ENCODE measurements at regions not wholly inside any gene's neighbourhood (a gene's known extent, or its start where the extent isn't known, plus 50 kb on each side); places are given as distances from the start of the nearest gene placed in this dataset.

DNA sequence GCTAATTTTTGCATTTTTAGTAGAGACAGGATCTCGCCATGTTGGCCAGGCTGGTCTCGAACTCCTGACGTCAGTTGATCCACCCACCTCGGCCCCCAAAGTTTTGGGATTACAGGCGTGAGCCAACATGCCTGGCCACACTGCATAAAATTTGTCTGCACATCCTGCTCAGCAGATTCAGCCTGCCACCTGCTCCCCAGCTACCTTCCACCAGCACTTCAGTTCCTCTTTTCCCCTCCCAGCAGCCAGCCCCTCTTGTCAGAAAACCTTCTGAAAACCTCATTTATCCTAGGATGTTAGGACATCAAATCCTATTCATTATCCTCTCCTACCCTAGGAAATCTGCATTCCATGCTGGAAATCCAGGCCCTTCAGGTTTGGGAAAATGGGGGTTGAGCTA lies 78.2 kb upstream of the CALM2 start:
- ChIA-PET POLR2A (interaction anchor here (0.7 kb wide), 1 partner anchor 98 kb away, joined by 4 read pairs; no protein-coding TSS in a partner anchor), CTCF (interaction anchor here (0.5 to 0.6 kb wide), 2 partner anchors 113 to 288 kb away, joined by 3 to 4 read pairs; no protein-coding TSS in a partner anchor)
- H3K27me3 ChIP-seq (ENCODE audit: control insufficient read depth, insufficient read depth, low read length), result no peaks in the 10 kb centered on the region
- intact Hi-C loops (cut with micrococcal nuclease; ENCODE audit: unreplicated experiment), result no loop called here
- DNase-seq (ENCODE audit: low read depth, low spot score), result no peak
- H3K4me3 ChIP-seq (ENCODE audit: low read depth in 2 of 2, low read length in 2 of 2), result no peak overlapping the region
- in situ Hi-C loops (cut with HindIII; ENCODE audit: low pct_unique_long_range_greater_than_20kb, low sequenced_read_pairs), result no loop called here
- H3K9me3 ChIP-seq (ENCODE audit: control insufficient read depth, insufficient read depth, low read depth, low read length), result no peaks in the 10 kb centered on the region
- H3K27ac ChIP-seq (ENCODE audit: low read length), result no peak overlapping the region
- no TSS peak for BruUV-seq (replicated peaks)
- no peaks in the 10 kb centered on the region for H3K36me3 ChIP-seq (ENCODE audit: control insufficient read depth, insufficient read depth, low read length)
- H3K4me1 ChIP-seq (ENCODE audit: control insufficient read depth, insufficient read depth, low read length), result peaks cover 25% of the 10 kb centered on the region
- ATAC-seq, result no peak
- TF ChIP-seq SIN3A (IDR thresholded peaks at IDR 0.05; ENCODE audit: borderline replicate concordance, insufficient read depth, low read depth, low read length) (no peak), TCF7L2 (IDR thresholded peaks at IDR 0.05; ENCODE audit: low read depth, low read length) (no peak), REST (IDR thresholded peaks at IDR 0.05; ENCODE audit: insufficient read depth in 1 of 2, low read depth in 2 of 2, low read length in 1 of 2) (no peak), POLR2AphosphoS5 (IDR thresholded peaks at IDR 0.05; ENCODE audit: low read depth, low read length) (no peak)
- TF ChIP-seq, protein P1, sequence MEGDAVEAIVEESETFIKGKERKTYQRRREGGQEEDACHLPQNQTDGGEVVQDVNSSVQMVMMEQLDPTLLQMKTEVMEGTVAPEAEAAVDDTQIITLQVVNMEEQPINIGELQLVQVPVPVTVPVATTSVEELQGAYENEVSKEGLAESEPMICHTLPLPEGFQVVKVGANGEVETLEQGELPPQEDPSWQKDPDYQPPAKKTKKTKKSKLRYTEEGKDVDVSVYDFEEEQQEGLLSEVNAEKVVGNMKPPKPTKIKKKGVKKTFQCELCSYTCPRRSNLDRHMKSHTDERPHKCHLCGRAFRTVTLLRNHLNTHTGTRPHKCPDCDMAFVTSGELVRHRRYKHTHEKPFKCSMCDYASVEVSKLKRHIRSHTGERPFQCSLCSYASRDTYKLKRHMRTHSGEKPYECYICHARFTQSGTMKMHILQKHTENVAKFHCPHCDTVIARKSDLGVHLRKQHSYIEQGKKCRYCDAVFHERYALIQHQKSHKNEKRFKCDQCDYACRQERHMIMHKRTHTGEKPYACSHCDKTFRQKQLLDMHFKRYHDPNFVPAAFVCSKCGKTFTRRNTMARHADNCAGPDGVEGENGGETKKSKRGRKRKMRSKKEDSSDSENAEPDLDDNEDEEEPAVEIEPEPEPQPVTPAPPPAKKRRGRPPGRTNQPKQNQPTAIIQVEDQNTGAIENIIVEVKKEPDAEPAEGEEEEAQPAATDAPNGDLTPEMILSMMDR (IDR thresholded peaks at IDR 0.05), result no peak

GRCh38 chr2:47253447-47253846 lies 77.1 kb upstream of the CALM2 start:
- in situ Hi-C loops (cut with HindIII; ENCODE audit: low pct_unique_long_range_greater_than_20kb, low sequenced_read_pairs) (no loop called here), intact Hi-C loops (cut with micrococcal nuclease; ENCODE audit: unreplicated experiment) (no loop called here)
- ATAC-seq (no peak), DNase-seq (ENCODE audit: low read depth, low spot score) (no peak)
- CTCF ChIA-PET, result no interaction called here
- no peaks in the 10 kb centered on the region for H3K9me3 ChIP-seq (ENCODE audit: control insufficient read depth, insufficient read depth, low read depth, low read length)
- H3K27me3 ChIP-seq (ENCODE audit: control insufficient read depth, insufficient read depth, low read length), result no peaks in the 10 kb centered on the region
- H3K4me1 ChIP-seq (ENCODE audit: control insufficient read depth, insufficient read depth, low read length), result peaks cover 30% of the 10 kb centered on the region
- POLR2A ChIA-PET, result no interaction called here
- no peak for TF ChIP-seq TCF7L2 (IDR thresholded peaks at IDR 0.05; ENCODE audit: low read depth, low read length)
- no peak overlapping the region; the same call in 1 of the 2 replicates for H3K27ac ChIP-seq (ENCODE audit: low read length)
- H3K4me3 ChIP-seq (ENCODE audit: low read depth in 2 of 2, low read length in 2 of 2), result no peak overlapping the region
- BruUV-seq (replicated peaks), result no TSS peak
- no peaks in the 10 kb centered on the region for H3K36me3 ChIP-seq (ENCODE audit: control insufficient read depth, insufficient read depth, low read length)

GRCh38 chr2:47251404-47251675 lies 75.0 kb upstream of the CALM2 start:
- no peak for TF ChIP-seq TCF7L2 (IDR thresholded peaks at IDR 0.05; ENCODE audit: low read depth, low read length)
- TF ChIP-seq REST (IDR thresholded peaks at IDR 0.05; ENCODE audit: insufficient read depth in 1 of 2, low read depth in 2 of 2, low read length in 1 of 2), result no peak
- TF ChIP-seq, protein P1 (IDR thresholded peaks at IDR 0.05), result no peak

More at GRCh38 chr2:47251404-47251675, 75.0 kb upstream of the CALM2 start:
- ChIA-PET POLR2A (no interaction called here), CTCF (no interaction called here)
- Histone ChIP-seq H3K4me3 (ENCODE audit: low read depth in 2 of 2, low read length in 2 of 2) (no peak overlapping the region), H3K27ac (ENCODE audit: low read length) (peak overlapping the region; percentile 6; the same call in 1 of the 2 replicates), H3K36me3 (ENCODE audit: control insufficient read depth, insufficient read depth, low read length) (no peaks in the 10 kb centered on the region), H3K27me3 (ENCODE audit: control insufficient read depth, insufficient read depth, low read length) (no peaks in the 10 kb centered on the region), H3K9me3 (ENCODE audit: control insufficient read depth, insufficient read depth, low read depth, low read length) (no peaks in the 10 kb centered on the region), H3K4me1 (ENCODE audit: control insufficient read depth, insufficient read depth, low read length) (peaks cover 25% of the 10 kb centered on the region)
- intact Hi-C loops (cut with micrococcal nuclease; ENCODE audit: unreplicated experiment) (no loop called here), in situ Hi-C loops (cut with HindIII; ENCODE audit: low pct_unique_long_range_greater_than_20kb, low sequenced_read_pairs) (no loop called here)
- DNase-seq (ENCODE audit: low read depth, low spot score), result no peak
- no peak for ATAC-seq
- BruUV-seq (replicated peaks), result no TSS peak

Data from Panc1 (cell line).